Fibroblast of gingiva (primary cell): ENCODE measurements at regions not wholly inside any gene's neighbourhood (a gene's known extent, or its start where the extent isn't known, plus 50 kb on each side); places are given as distances from the start of the nearest gene placed in this dataset.

Experiments
- DNase-seq: peaks from one replicate; pipeline ENCODE4 v3.0.0-alpha.2; 2011; ENCODE audit warnings: low read depth

- no peak for DNase-seq
These were observed 342.1 kb downstream of the NR2F2 start for GRCh38 chr15:96672629-96673028.

- DNase-seq: no peak
These were observed 347.9 kb downstream of the NR2F2 start for GRCh38 chr15:96678386-96678785.

GRCh38 chr15:96687388-96688107 is 357.0 kb downstream of the NR2F2 start:
- DNase-seq: no peak

- no peak for DNase-seq
These were observed 360.2 kb downstream of the NR2F2 start for GRCh38 chr15:96690733-96691132.

GRCh38 chr15:96692826-96693225 is 362.3 kb downstream of the NR2F2 start:
- no peak for DNase-seq

GRCh38 chr15:96693515-96693914 is 363.0 kb downstream of the NR2F2 start:
- DNase-seq: no peak

- DNase-seq: no peak
These were observed 363.6 kb downstream of the NR2F2 start for GRCh38 chr15:96693990-96694517.

GRCh38 chr15:96695426-96695825 is 364.9 kb downstream of the NR2F2 start:
- DNase-seq: no peak

GRCh38 chr15:96699871-96700401 is 369.4 kb downstream of the NR2F2 start:
- DNase-seq: no peak

GRCh38 chr15:96700555-96700954 is 370.1 kb downstream of the NR2F2 start:
- DNase-seq: no peak

GRCh38 chr15:96701443-96701842 is 370.9 kb downstream of the NR2F2 start:
- DNase-seq: no peak

GRCh38 chr15:96701877-96702276 is 371.4 kb downstream of the NR2F2 start:
- no peak for DNase-seq

- no peak for DNase-seq
These were observed 372.1 kb downstream of the NR2F2 start for GRCh38 chr15:96702589-96702988.

GRCh38 chr15:96703091-96703490 is 372.6 kb downstream of the NR2F2 start:
- no peak for DNase-seq

GRCh38 chr15:96703794-96704550 is 373.5 kb downstream of the NR2F2 start:
- no peak for DNase-seq

- DNase-seq: no peak
These were observed 385.6 kb downstream of the NR2F2 start for GRCh38 chr15:96716075-96716474.

- DNase-seq: no peak
These were observed 386.0 kb downstream of the NR2F2 start for GRCh38 chr15:96716478-96716877.

- no peak for DNase-seq
These were observed 389.8 kb downstream of the NR2F2 start for GRCh38 chr15:96720251-96720650.

GRCh38 chr15:96720656-96721055 is 390.2 kb downstream of the NR2F2 start:
- no peak for DNase-seq

GRCh38 chr15:96728591-96728990 is 398.1 kb downstream of the NR2F2 start:
- DNase-seq: no peak

- no peak for DNase-seq
These were observed 402.2 kb downstream of the NR2F2 start for GRCh38 chr15:96732704-96733103.

GRCh38 chr15:96733721-96734120 is 403.2 kb downstream of the NR2F2 start:
- no peak for DNase-seq

GRCh38 chr15:96735632-96736240 is 405.2 kb downstream of the NR2F2 start:
- DNase-seq: no peak
